ENCODE measurements at regions not wholly inside any gene's neighbourhood (a gene's known extent, or its start where the extent isn't known, plus 50 kb on each side); places are given as distances from the start of the nearest gene placed in this dataset.

- no peak for DNase-seq (ENCODE audit: low spot score in 2 of 2)
- 58 to 80% methylated on average over 1 of the region's 1 CpG for WGBS, 2 donors
- TF ChIP-seq, protein P1, sequence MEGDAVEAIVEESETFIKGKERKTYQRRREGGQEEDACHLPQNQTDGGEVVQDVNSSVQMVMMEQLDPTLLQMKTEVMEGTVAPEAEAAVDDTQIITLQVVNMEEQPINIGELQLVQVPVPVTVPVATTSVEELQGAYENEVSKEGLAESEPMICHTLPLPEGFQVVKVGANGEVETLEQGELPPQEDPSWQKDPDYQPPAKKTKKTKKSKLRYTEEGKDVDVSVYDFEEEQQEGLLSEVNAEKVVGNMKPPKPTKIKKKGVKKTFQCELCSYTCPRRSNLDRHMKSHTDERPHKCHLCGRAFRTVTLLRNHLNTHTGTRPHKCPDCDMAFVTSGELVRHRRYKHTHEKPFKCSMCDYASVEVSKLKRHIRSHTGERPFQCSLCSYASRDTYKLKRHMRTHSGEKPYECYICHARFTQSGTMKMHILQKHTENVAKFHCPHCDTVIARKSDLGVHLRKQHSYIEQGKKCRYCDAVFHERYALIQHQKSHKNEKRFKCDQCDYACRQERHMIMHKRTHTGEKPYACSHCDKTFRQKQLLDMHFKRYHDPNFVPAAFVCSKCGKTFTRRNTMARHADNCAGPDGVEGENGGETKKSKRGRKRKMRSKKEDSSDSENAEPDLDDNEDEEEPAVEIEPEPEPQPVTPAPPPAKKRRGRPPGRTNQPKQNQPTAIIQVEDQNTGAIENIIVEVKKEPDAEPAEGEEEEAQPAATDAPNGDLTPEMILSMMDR (IDR thresholded peaks at IDR 0.05): no peak
- TF ChIP-seq POLR2A (IDR thresholded peaks at IDR 0.05): no peak
- no peak overlapping the region for H3K4me3 ChIP-seq (ENCODE audit: low read depth, poor library complexity, severe bottlenecking)
- intact Hi-C loops (cut with DNase I; ENCODE audit: low total_unique reads): no loop called here
These were observed 564.4 kb downstream of the SEMA5A start for GRCh38 chr5:8981496-8981895.

DNA sequence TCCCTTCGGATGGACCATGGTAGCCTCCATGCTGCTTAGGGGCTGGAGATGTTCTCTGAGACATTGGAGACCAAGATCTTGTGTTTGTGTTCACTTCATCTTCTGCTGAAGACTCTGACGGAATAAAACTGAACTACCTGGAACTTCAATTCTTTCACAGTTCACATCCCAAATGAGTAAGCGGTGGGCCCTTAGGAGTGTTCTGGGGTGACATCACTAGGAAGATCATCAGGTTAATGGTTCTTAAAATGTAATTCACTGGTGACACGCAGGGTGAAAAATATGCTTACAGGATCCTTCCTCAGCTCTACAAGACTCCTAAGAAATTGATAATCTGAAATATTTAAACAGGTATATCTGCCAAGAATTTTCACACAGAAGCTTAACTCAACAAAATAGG lies 561.5 kb downstream of the SEMA5A start:
- no peak for DNase-seq (ENCODE audit: low spot score in 2 of 2)
- 81 to 92% methylated on average over 4 of the region's 4 CpGs for whole genome bisulfite sequencing, 2 donors
- intact Hi-C loops (cut with DNase I; ENCODE audit: low total_unique reads): no loop called here
- no peak for TF ChIP-seq POLR2A (IDR thresholded peaks at IDR 0.05)
- TF ChIP-seq, protein P1 (IDR thresholded peaks at IDR 0.05): no peak
- H3K4me3 ChIP-seq (ENCODE audit: low read depth, poor library complexity, severe bottlenecking): no peak overlapping the region

MicroRNAs in the stretch of these regions (microRNA counts, 767-probe panel; counts per million panel counts)
- 0 to 358 counts per million in 2 donors for microRNA hsa-miR-4458

Measured in lower leg skin (tissue), 4 donors.